ENCODE measurements at regions not wholly inside any gene's neighbourhood (a gene's known extent, or its start where the extent isn't known, plus 50 kb on each side); places are given as distances from the start of the nearest gene placed in this dataset.

- TF ChIP-seq CTCF (IDR thresholded peaks at IDR 0.05): no peak
- no peaks in the 10 kb centered on the region for H3K27me3 ChIP-seq
- no peak overlapping the region for H3K4me3 ChIP-seq
- H3K4me1 ChIP-seq: no peaks in the 10 kb centered on the region
- no peaks in the 10 kb centered on the region for H3K9me3 ChIP-seq
- ATAC-seq: no peak
- no peak overlapping the region for H3K27ac ChIP-seq
- no peaks in the 10 kb centered on the region for H3K36me3 ChIP-seq
- no peak for DNase-seq
- FAIRE-seq: no peak
- WGBS, 2 donors: 0% methylated on average over 2 of the region's 2 CpGs
- intact Hi-C loops (cut with DNase I): no loop called here
Measured at GRCh38 chr21:23067672-23068071, 2069.5 kb downstream of the NCAM2 start.

- H3K36me3 ChIP-seq: no peaks in the 10 kb centered on the region
- no peak overlapping the region for H3K4me3 ChIP-seq
- no peaks in the 10 kb centered on the region for H3K4me1 ChIP-seq
- 29 to 77% methylated on average over 2 of the region's 2 CpGs for WGBS, 2 donors
- no peaks in the 10 kb centered on the region for H3K27me3 ChIP-seq
- no peak overlapping the region for H3K27ac ChIP-seq
- DNase-seq (no peak), FAIRE-seq (no peak), ATAC-seq (no peak)
- no peak for TF ChIP-seq CTCF (IDR thresholded peaks at IDR 0.05)
- intact Hi-C loops (cut with DNase I): no loop called here
- no peaks in the 10 kb centered on the region for H3K9me3 ChIP-seq
Measured at GRCh38 chr21:23083242-23083641, 2085.0 kb downstream of the NCAM2 start.

- Histone ChIP-seq H3K27me3 (no peaks in the 10 kb centered on the region), H3K36me3 (no peaks in the 10 kb centered on the region), H3K9me3 (no peaks in the 10 kb centered on the region), H3K4me1 (no peaks in the 10 kb centered on the region), H3K4me3 (no peak overlapping the region), H3K27ac (no peak overlapping the region)
- no peak for FAIRE-seq
- DNase-seq: no peak
- TF ChIP-seq CTCF (IDR thresholded peaks at IDR 0.05): no peak
- WGBS, 2 donors: 44 to 53% methylated on average over 2 of the region's 2 CpGs
- intact Hi-C loops (cut with DNase I): no loop called here
- no peak for ATAC-seq
Measured at GRCh38 chr21:23093259-23093658, 2095.1 kb downstream of the NCAM2 start.

GRCh38 chr21:23099185-23099584 lies 2101.0 kb downstream of the NCAM2 start:
- H3K27me3 ChIP-seq: no peaks in the 10 kb centered on the region
- no peak for TF ChIP-seq CTCF (IDR thresholded peaks at IDR 0.05)
- no peak for FAIRE-seq
- intact Hi-C loops (cut with DNase I): no loop called here
- no peak for ATAC-seq
- H3K27ac ChIP-seq: no peak overlapping the region
- H3K9me3 ChIP-seq: no peaks in the 10 kb centered on the region
- H3K4me1 ChIP-seq: no peaks in the 10 kb centered on the region
- no peak overlapping the region for H3K4me3 ChIP-seq
- H3K36me3 ChIP-seq: no peaks in the 10 kb centered on the region
- DNase-seq: no peak

GRCh38 chr21:23101111-23101510 lies 2102.9 kb downstream of the NCAM2 start:
- intact Hi-C loops (cut with DNase I): no loop called here
- WGBS, 2 donors: 88 to 93% methylated on average over 14 of the region's 14 CpGs
- no peaks in the 10 kb centered on the region for H3K36me3 ChIP-seq
- peaks cover 0 to 3% (median 0%) of the 10 kb centered on the region in 4 donors for H3K9me3 ChIP-seq
- no peak overlapping the region for H3K4me3 ChIP-seq
- ATAC-seq (no peak), FAIRE-seq (no peak), DNase-seq (peak in 2 of 6 donors; percentile 18 to 42)
- TF ChIP-seq CTCF (IDR thresholded peaks at IDR 0.05): no peak
- no peaks in the 10 kb centered on the region for H3K27me3 ChIP-seq
- no peaks in the 10 kb centered on the region for H3K4me1 ChIP-seq
- no peak overlapping the region for H3K27ac ChIP-seq
